ENCODE measurements at regions not wholly inside any gene's neighbourhood (a gene's known extent, or its start where the extent isn't known, plus 50 kb on each side); places are given as distances from the start of the nearest gene placed in this dataset.

- TF ChIP-seq NFIC (IDR thresholded peaks at IDR 0.05) (no peak), ZBTB7A (IDR thresholded peaks at IDR 0.05; ENCODE audit: low read depth) (no peak), CEBPB (IDR thresholded peaks at IDR 0.05) (no peak), MAX (IDR thresholded peaks at IDR 0.05) (no peak), TAF1 (IDR thresholded peaks at IDR 0.05; ENCODE audit: low read depth) (no peak)
Observed at GRCh38 chr1:232562855-232563510, 67.0 kb downstream of the SIPA1L2 start.

DNA sequence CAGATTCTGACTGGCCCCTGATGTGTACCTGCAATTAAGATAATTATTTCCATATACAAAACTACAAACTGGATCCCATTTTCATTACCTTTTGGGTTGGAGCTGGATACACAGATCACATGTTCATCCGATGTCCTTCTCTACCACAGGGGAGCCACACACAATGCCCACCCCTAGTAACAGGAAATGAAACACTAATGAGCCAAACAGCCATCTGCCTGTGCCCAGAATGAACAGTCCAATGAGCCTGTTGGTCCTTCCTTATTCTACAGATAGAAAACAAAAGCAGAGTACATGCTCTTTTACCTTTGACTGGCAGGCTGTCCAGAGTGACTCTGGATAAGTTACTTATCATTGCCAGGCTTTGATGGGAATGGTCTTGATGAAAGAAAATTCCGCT is 68.6 kb downstream of the SIPA1L2 start:
- TF ChIP-seq ZBTB7A (IDR thresholded peaks at IDR 0.05; ENCODE audit: low read depth) (no peak), RAD21 (IDR thresholded peaks at IDR 0.05; ENCODE audit: low read depth) (no peak), CREB1 (IDR thresholded peaks at IDR 0.05; ENCODE audit: low read depth) (no peak), TAF1 (IDR thresholded peaks at IDR 0.05; ENCODE audit: low read depth) (no peak), TEAD4 (IDR thresholded peaks at IDR 0.05) (no peak), NFIC (IDR thresholded peaks at IDR 0.05) (no peak)
- TF ChIP-seq, protein P1, sequence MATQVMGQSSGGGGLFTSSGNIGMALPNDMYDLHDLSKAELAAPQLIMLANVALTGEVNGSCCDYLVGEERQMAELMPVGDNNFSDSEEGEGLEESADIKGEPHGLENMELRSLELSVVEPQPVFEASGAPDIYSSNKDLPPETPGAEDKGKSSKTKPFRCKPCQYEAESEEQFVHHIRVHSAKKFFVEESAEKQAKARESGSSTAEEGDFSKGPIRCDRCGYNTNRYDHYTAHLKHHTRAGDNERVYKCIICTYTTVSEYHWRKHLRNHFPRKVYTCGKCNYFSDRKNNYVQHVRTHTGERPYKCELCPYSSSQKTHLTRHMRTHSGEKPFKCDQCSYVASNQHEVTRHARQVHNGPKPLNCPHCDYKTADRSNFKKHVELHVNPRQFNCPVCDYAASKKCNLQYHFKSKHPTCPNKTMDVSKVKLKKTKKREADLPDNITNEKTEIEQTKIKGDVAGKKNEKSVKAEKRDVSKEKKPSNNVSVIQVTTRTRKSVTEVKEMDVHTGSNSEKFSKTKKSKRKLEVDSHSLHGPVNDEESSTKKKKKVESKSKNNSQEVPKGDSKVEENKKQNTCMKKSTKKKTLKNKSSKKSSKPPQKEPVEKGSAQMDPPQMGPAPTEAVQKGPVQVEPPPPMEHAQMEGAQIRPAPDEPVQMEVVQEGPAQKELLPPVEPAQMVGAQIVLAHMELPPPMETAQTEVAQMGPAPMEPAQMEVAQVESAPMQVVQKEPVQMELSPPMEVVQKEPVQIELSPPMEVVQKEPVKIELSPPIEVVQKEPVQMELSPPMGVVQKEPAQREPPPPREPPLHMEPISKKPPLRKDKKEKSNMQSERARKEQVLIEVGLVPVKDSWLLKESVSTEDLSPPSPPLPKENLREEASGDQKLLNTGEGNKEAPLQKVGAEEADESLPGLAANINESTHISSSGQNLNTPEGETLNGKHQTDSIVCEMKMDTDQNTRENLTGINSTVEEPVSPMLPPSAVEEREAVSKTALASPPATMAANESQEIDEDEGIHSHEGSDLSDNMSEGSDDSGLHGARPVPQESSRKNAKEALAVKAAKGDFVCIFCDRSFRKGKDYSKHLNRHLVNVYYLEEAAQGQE (IDR thresholded peaks at IDR 0.05; ENCODE audit: low read depth), result no peak

DNA sequence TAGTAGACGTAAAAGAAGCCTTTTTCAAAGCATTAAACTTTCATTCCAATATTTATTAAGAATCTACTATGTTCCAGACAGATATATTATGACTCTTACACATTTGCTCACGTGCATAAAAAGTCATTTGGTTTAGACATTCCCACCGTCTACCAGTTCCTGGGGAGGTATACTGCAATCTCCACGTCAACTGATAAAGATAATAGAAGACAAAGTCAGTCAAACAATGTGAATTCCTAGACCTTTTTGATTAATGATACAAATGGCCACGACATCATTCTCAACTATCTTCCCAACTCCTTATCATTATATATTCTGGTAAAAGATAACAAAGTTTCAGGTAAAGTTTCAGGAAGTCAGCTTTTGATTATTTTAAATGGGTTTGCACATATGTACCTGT is 69.0 kb downstream of the SIPA1L2 start:
- TF ChIP-seq, protein P1 (IDR thresholded peaks at IDR 0.05; ENCODE audit: low read depth), result no peak
- TF ChIP-seq NFIC (IDR thresholded peaks at IDR 0.05) (no peak), TCF12 (IDR thresholded peaks at IDR 0.05; ENCODE audit: low read depth) (no peak), TAF1 (IDR thresholded peaks at IDR 0.05; ENCODE audit: low read depth) (no peak), RAD21 (IDR thresholded peaks at IDR 0.05; ENCODE audit: low read depth) (no peak), CEBPB (IDR thresholded peaks at IDR 0.05) (no peak), FOXM1 (IDR thresholded peaks at IDR 0.05; ENCODE audit: borderline replicate concordance, low read depth) (no peak), TEAD4 (IDR thresholded peaks at IDR 0.05) (no peak), EP300 (IDR thresholded peaks at IDR 0.05; ENCODE audit: borderline replicate concordance) (no peak), EGR1 (IDR thresholded peaks at IDR 0.05) (no peak), ZBTB7A (IDR thresholded peaks at IDR 0.05; ENCODE audit: low read depth) (no peak), MAX (IDR thresholded peaks at IDR 0.05) (no peak), YY1 (IDR thresholded peaks at IDR 0.05; ENCODE audit: low read depth) (no peak), CREB1 (IDR thresholded peaks at IDR 0.05; ENCODE audit: low read depth) (no peak)
- TF ChIP-seq, protein P2, sequence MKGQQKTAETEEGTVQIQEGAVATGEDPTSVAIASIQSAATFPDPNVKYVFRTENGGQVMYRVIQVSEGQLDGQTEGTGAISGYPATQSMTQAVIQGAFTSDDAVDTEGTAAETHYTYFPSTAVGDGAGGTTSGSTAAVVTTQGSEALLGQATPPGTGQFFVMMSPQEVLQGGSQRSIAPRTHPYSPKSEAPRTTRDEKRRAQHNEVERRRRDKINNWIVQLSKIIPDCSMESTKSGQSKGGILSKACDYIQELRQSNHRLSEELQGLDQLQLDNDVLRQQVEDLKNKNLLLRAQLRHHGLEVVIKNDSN (IDR thresholded peaks at IDR 0.05), result no peak

DNA sequence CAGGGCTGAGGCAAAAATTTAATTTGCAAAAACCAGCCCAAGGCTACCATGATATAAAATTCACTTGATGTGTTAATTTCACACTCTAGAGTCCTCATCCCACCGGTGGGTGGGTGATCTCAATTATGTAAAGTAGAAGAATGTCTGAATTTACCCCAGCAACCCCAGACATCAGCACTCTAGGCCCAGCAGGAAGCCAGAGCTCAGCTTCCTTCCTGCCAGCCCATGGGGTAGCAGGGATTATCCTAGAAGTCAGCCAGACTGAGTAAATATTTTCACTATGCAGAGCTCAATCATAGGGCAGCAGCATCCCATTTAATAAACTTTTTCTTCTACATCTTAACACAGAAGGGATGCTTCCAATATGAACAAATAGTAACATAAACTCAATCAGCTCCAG is 71.0 kb downstream of the SIPA1L2 start:
- no peak for TF ChIP-seq CREB1 (IDR thresholded peaks at IDR 0.05; ENCODE audit: low read depth)
- no peak for TF ChIP-seq YY1 (IDR thresholded peaks at IDR 0.05; ENCODE audit: low read depth)
- TF ChIP-seq TAF1 (IDR thresholded peaks at IDR 0.05; ENCODE audit: low read depth), result no peak
- TF ChIP-seq TCF12 (IDR thresholded peaks at IDR 0.05; ENCODE audit: low read depth), result no peak
- no peak for TF ChIP-seq NFIC (IDR thresholded peaks at IDR 0.05)
- TF ChIP-seq, protein P1 (IDR thresholded peaks at IDR 0.05; ENCODE audit: low read depth), result no peak
- no peak for TF ChIP-seq MAX (IDR thresholded peaks at IDR 0.05)
- TF ChIP-seq ZBTB7A (IDR thresholded peaks at IDR 0.05; ENCODE audit: low read depth), result no peak
- TF ChIP-seq EGR1 (IDR thresholded peaks at IDR 0.05), result no peak
